ENCODE measurements at regions not wholly inside any gene's neighbourhood (a gene's known extent, or its start where the extent isn't known, plus 50 kb on each side); places are given as distances from the start of the nearest gene placed in this dataset.

DNA sequence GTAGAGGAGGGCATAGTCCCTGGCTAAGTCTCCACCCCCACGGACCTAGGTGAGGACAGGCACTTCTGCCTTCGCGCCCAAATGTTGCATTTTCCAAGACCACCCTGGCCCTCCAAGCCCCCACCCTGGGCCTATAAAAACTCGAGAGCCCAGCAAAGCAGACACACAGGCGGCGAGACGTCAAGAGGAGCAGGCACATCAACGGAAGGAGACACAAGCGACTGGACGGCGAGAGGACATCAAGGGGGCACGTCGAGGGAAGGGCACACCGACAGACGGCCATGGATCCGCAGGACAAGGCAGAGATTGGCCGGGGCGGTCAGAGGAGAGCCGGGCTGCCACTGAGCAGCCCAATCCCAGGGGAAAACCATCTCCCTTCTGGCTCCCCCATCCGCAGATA, 348.0 kb downstream of the MTRR start:
- no peak for TF ChIP-seq EZH2 (IDR thresholded peaks at IDR 0.05; ENCODE audit: low read length, missing control alignments)
- TF ChIP-seq, protein P1, sequence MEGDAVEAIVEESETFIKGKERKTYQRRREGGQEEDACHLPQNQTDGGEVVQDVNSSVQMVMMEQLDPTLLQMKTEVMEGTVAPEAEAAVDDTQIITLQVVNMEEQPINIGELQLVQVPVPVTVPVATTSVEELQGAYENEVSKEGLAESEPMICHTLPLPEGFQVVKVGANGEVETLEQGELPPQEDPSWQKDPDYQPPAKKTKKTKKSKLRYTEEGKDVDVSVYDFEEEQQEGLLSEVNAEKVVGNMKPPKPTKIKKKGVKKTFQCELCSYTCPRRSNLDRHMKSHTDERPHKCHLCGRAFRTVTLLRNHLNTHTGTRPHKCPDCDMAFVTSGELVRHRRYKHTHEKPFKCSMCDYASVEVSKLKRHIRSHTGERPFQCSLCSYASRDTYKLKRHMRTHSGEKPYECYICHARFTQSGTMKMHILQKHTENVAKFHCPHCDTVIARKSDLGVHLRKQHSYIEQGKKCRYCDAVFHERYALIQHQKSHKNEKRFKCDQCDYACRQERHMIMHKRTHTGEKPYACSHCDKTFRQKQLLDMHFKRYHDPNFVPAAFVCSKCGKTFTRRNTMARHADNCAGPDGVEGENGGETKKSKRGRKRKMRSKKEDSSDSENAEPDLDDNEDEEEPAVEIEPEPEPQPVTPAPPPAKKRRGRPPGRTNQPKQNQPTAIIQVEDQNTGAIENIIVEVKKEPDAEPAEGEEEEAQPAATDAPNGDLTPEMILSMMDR (conservative IDR thresholded peaks at IDR 0.05 in 1 of 2, IDR thresholded peaks at IDR 0.05 in 1 of 2; ENCODE audit: low read depth in 1 of 2, low read length in 2 of 2), result no peak
- no peaks in the 10 kb centered on the region for H3K36me3 ChIP-seq (ENCODE audit: control insufficient read depth, insufficient read depth, low read length)
- H3K27me3 ChIP-seq (ENCODE audit: control insufficient read depth, insufficient read depth, low read length), result no peaks in the 10 kb centered on the region
- no peak overlapping the region for H3K4me2 ChIP-seq (ENCODE audit: extremely low read depth, insufficient read depth, low read length)
- H3K9me3 ChIP-seq (ENCODE audit: control insufficient read depth, insufficient read depth, low read depth, low read length), result no peaks in the 10 kb centered on the region
- no peaks in the 10 kb centered on the region for H3K4me1 ChIP-seq (ENCODE audit: control insufficient read depth, extremely low read depth, insufficient read depth, low read length)
- H4K20me1 ChIP-seq (ENCODE audit: control insufficient read depth, extremely low read depth, insufficient read depth, low read length), result no peaks in the 10 kb centered on the region
- H2AFZ ChIP-seq (ENCODE audit: low read length), result no peak overlapping the region
- no peak overlapping the region for H3K4me3 ChIP-seq (replicated peaks in 1 of 4; ENCODE audit: control extremely low read depth in 1 of 4, insufficient read depth in 1 of 4, low read depth in 3 of 4, low read length in 4 of 4)
- no peak for DNase-seq (ENCODE audit: low read depth in 2 of 2)
- H3K9ac ChIP-seq (ENCODE audit: insufficient read depth, low read length), result no peak overlapping the region
- no peak overlapping the region for H3K27ac ChIP-seq (ENCODE audit: insufficient read depth, low read length)
- no peaks in the 10 kb centered on the region for H3K79me2 ChIP-seq (ENCODE audit: control insufficient read depth, insufficient read depth, low read length)

DNA sequence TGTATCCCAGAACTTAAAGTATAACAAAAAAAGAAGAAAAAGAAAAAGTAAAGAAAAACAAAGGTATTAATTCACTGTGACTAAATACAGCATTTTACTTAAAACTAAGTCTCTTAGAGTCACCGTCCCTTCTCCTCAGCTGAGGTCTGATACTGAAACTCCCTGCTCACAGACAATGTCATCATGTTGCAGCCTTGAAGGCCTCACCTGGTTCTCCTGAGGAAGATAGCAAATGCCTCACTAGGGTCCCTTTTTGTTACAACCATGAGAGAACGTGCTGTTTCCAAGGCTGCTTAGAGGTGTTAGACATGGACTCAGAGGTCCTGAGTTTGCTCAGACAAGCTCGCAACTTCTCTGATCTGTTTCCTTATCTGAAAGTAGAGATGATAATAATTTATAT, 357.2 kb downstream of the MTRR start:
- Histone ChIP-seq H3K27me3 (ENCODE audit: control insufficient read depth, insufficient read depth, low read length) (no peaks in the 10 kb centered on the region), H3K79me2 (ENCODE audit: control insufficient read depth, insufficient read depth, low read length) (no peaks in the 10 kb centered on the region), H4K20me1 (ENCODE audit: control insufficient read depth, extremely low read depth, insufficient read depth, low read length) (no peaks in the 10 kb centered on the region), H3K9me3 (ENCODE audit: control insufficient read depth, insufficient read depth, low read depth, low read length) (no peaks in the 10 kb centered on the region), H2AFZ (ENCODE audit: low read length) (no peak overlapping the region), H3K4me2 (ENCODE audit: extremely low read depth, insufficient read depth, low read length) (no peak overlapping the region), H3K4me1 (ENCODE audit: control insufficient read depth, extremely low read depth, insufficient read depth, low read length) (no peaks in the 10 kb centered on the region), H3K36me3 (ENCODE audit: control insufficient read depth, insufficient read depth, low read length) (no peaks in the 10 kb centered on the region), H3K4me3 (replicated peaks in 1 of 4; ENCODE audit: control extremely low read depth in 1 of 4, insufficient read depth in 1 of 4, low read depth in 3 of 4, low read length in 4 of 4) (no peak overlapping the region), H3K9ac (ENCODE audit: insufficient read depth, low read length) (no peak overlapping the region), H3K27ac (ENCODE audit: insufficient read depth, low read length) (no peak overlapping the region)
- TF ChIP-seq, protein P1 (conservative IDR thresholded peaks at IDR 0.05 in 1 of 2, IDR thresholded peaks at IDR 0.05 in 1 of 2; ENCODE audit: low read depth in 1 of 2, low read length in 2 of 2), result no peak
- no peak for TF ChIP-seq EZH2 (IDR thresholded peaks at IDR 0.05; ENCODE audit: low read length, missing control alignments)
- DNase-seq (ENCODE audit: low read depth in 2 of 2), result no peak

DNA sequence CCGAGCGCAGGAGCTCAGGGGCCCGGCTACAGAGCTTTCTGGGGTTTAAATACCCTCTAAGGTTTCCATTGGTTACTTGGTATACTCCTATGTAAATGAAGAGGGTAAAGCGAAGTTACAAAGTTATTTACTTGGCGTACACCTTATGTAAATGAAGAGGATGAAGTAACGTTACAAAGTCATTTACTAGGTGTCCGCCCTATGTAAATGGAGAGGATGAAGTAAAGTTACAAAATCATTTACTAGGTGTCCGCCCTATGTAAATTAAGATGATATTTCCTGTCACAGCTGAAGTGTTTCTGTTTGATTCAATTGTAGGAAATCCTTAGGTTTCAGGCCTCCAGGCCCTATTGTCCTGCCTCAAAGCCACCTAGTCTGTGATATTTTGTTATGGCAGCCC, 358.2 kb downstream of the MTRR start:
- Histone ChIP-seq H3K9me3 (ENCODE audit: control insufficient read depth, insufficient read depth, low read depth, low read length) (no peaks in the 10 kb centered on the region), H3K9ac (ENCODE audit: insufficient read depth, low read length) (no peak overlapping the region)

More for the DNA sequence above, 358.2 kb downstream of the MTRR start:
- Histone ChIP-seq H3K27me3 (ENCODE audit: control insufficient read depth, insufficient read depth, low read length) (no peaks in the 10 kb centered on the region), H3K4me1 (ENCODE audit: control insufficient read depth, extremely low read depth, insufficient read depth, low read length) (no peaks in the 10 kb centered on the region), H2AFZ (ENCODE audit: low read length) (no peak overlapping the region), H3K36me3 (ENCODE audit: control insufficient read depth, insufficient read depth, low read length) (no peaks in the 10 kb centered on the region), H3K79me2 (ENCODE audit: control insufficient read depth, insufficient read depth, low read length) (no peaks in the 10 kb centered on the region), H3K4me2 (ENCODE audit: extremely low read depth, insufficient read depth, low read length) (no peak overlapping the region), H4K20me1 (ENCODE audit: control insufficient read depth, extremely low read depth, insufficient read depth, low read length) (no peaks in the 10 kb centered on the region), H3K27ac (ENCODE audit: insufficient read depth, low read length) (no peak overlapping the region), H3K4me3 (replicated peaks in 1 of 4; ENCODE audit: control extremely low read depth in 1 of 4, insufficient read depth in 1 of 4, low read depth in 3 of 4, low read length in 4 of 4) (no peak overlapping the region)
- DNase-seq (ENCODE audit: low read depth in 2 of 2), result no peak
- TF ChIP-seq, protein P1 (conservative IDR thresholded peaks at IDR 0.05 in 1 of 2, IDR thresholded peaks at IDR 0.05 in 1 of 2; ENCODE audit: low read depth in 1 of 2, low read length in 2 of 2), result no peak
- TF ChIP-seq EZH2 (IDR thresholded peaks at IDR 0.05; ENCODE audit: low read length, missing control alignments), result no peak

Data from fibroblast of lung (primary cell).